SIG-M5 treated with dmso at 0.1 percent for 504 hours (cell line): ENCODE measurements at regions not wholly inside any gene's neighbourhood (a gene's known extent, or its start where the extent isn't known, plus 50 kb on each side); places are given as distances from the start of the nearest gene placed in this dataset.

Experiments
- DNase-seq: peaks from one replicate; lab custom pipeline; 2025; ENCODE audit not compliant: unreplicated experiment; lab: John Stamatoyannopoulos, UW

DNA sequence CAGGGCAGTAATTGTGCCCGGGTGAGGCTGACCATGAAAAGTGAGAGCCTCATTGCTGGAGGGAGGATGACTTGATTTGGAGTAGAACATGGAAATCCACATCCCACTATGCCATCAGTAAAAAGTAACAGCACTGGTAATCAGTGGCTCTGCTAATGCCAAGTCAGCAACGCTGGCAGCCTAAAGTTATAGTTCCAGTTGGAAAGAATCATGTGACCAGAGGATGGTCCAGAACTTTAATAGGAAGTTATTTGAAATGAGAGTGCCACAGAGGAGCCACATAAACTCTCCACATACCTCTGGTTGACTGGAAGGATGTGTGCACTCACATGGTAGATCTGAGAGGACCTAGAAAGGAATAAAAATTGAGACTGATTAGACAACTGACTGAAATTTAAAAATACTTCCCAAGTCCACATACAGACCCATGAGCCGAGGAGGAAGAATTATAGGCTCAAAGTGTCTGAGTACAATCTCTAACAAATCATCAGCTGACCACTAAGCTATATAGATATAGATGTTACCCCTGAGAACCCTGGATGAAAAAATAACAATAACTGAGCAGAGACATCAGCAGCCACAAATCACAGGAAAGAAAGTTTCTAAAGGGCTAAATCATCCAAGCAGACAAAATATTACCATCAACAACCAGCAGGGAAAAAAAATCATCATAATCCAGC, 346.8 kb downstream of the STK39 start:
- DNase-seq, result no peak

DNA sequence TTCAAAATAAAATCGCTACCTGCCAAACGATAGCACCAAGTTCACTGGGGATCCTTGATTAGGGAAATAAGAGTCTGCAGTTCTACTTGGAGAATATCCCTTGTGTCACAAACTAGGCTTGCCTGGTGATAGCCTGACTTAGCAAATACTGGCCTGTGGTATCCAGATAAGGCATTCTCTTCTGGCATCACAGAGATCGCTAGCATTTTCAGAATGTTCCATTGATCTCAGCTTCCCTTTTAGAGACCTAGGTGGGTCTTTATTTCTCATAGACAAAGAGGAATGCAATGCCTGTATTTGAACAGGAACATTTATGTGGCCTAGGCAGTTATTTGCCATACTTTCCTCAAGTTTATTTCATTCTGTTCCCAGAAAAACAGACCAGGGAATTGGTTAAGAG, 349.1 kb downstream of the STK39 start:
- DNase-seq, result no peak

DNA sequence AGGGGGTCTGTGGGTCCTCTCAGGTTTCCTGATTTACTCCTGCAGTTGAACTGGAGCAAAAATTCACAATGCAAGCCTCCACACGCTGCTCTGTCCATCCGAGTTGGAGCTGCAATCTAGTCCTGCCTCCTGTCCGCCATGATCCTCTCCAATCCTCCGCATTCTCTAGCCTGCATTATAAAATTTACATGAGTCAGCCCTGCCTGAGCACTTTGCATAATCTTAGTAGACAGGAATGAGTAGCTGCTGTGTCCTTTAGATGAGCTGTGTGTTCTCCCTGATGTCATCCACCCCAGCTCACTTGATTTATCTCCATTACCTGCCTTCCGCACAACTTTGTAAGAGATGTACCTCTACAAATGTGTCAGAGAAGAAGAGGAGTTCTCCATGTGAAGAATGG, 355.6 kb downstream of the STK39 start:
- DNase-seq, result no peak

DNA sequence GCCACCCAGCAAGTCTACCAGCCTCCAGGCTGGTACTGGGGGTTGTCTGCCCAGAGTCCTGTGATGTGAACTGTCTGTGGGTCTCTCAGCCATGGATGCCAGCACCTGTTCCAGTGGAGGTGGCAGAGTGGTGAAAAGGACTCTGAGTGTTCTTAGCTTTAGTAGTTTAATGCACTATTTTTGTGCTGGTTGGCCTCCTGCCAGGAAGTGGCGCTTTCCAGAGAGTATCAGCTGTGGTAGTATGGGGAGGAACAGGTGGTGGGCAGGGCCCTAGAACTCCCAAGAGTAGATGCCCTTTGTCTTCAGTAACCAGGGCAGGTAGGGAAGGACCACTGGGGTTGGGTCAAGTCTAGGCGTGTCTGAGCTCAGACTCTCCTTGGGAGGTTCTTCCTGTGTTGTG, 356.7 kb downstream of the STK39 start:
- DNase-seq, result no peak

DNA sequence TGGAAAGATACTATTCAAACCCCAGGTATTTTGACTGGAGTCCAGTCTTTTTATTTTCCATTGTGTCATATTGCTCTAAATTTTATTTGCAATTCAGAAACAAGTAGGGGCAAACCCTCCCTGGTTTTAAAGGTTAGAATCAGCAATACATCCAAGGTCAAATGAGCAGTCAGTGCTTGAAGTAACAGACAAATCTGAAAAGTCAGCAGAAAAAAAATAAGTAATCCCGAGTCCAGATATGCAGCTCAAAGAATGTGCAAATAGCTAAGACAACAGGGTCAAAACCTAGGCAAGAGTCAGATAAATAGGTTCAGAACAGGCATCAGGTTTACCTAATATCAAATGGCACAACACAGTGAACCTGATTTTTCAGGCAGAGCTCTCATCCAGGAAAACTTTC, 367.0 kb downstream of the STK39 start:
- DNase-seq, result no peak

DNA sequence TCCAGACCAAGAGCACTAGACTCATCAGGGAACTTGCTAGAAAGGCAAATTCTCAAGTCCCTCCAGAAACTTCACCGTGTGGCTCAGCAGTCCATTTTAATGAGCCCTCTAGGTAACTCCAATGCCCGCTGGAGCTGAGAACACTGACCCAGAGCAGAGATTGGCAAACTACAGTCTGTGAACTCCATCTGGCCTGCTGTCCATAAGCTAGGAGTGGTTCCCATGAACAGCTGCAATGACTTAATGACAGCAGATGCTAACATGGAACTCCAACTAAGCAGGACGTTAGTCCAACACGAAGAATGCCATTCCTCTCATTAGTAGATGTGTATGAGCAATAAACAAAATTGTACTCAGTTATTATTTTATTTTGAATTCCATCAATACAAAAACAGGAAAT, 371.9 kb downstream of the STK39 start:
- no peak for DNase-seq

DNA sequence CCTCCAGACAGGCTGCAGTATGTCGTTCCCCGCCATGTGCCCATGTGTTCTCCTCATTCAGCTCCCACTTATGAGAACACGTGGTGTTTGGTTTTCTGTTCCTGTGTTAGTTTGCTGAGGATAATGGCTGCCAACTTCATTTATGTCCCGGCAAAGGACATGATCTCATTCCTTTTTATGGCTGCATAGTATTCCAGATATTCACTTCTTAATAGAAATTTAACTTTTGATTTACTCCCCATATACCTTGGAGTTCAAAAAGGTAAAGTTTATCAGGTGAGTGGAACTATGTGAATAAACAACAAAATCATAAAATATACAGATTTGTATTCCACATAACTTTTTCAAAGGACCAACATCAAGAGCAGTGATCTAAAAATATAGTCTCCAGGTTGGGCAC, 372.6 kb downstream of the STK39 start:
- no peak for DNase-seq

DNA sequence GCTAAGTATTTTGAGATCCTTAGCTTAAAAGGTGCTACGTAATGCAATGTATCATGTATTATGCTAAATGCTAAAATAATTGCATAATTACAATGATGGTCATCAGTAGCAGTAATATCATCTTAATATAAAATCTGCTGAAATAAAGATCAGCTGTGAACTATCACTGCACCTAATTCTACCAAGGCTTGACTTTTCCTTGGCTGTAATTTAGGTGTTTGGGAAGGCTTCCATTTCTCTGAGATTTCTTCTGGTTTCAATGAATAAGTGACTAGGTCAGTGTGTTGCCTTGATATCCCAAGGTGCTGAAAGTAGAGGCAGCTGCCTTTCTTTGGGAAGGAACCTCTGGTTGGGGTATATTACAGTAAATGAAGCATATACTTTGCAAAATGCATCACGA, 376.1 kb downstream of the STK39 start:
- no peak for DNase-seq

DNA sequence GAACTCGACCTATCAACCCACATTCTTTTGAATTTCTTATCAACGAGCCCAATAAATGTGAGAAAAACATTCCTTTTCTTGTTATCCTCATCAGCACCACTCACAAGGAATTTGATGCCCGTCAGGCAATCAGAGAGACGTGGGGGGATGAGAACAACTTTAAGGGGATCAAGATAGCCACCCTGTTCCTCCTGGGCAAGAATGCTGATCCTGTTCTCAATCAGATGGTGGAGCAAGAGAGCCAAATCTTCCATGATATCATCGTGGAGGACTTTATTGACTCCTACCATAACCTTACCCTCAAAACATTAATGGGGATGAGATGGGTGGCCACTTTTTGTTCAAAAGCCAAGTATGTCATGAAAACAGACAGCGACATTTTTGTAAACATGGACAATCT, 378.2 kb downstream of the STK39 start:
- DNase-seq, result no peak

DNA sequence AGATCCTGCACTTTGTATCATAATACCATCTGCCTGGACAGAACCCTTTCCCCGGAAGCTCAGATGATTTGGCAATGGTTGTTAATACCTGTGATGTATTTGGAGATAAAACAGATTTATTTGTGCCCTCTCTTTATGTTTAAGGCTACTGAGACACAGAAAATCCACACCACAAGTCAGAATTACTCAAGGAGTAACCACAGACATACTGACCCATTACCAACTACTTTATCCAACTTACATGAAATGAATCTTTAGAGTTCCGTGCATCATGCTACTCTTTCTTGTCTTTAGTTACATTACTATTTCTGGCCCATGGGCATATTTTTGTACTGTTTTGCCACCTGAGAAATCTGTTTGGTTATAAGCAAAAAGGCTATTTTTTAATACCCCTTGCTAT, 384.0 kb downstream of the STK39 start:
- DNase-seq, result no peak

DNA sequence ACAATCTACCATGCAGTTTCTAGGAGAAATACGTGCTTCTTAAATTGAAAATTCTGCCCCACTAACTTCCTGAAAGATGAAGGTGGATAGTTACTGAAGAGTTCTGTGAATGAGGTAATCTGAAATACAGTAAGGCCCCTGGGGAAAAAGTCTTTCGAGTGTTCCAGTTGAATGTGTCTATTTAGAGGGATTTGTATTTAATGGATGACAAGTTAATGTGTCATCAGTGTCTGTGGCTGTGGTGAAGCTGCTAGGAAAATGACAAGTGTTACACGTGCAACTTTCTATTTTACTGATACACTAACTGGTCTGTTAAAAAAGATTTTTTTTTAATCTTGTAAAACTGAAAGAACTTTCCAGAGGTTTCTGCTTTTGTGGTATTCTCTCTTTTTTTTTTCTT, 384.6 kb downstream of the STK39 start:
- DNase-seq, result no peak

DNA sequence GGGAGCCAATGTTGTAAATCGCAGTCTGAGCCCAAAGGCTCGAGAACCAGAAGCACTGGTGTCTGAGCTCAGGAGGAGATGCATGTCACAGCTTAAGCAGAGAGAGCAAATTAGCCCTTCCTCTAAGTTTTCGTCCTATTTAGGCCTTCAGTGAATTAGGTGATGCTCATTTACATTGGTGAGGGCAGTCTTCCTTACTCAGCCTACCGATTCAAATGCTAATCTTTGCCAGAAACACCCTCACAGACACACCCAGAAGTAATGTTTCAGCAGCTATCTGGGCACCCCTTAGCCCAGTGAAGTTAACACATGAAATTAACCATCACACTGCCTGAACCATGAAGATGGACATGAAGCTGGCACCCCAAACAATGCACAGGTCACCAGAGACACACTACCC, 385.1 kb downstream of the STK39 start:
- DNase-seq, result no peak

DNA sequence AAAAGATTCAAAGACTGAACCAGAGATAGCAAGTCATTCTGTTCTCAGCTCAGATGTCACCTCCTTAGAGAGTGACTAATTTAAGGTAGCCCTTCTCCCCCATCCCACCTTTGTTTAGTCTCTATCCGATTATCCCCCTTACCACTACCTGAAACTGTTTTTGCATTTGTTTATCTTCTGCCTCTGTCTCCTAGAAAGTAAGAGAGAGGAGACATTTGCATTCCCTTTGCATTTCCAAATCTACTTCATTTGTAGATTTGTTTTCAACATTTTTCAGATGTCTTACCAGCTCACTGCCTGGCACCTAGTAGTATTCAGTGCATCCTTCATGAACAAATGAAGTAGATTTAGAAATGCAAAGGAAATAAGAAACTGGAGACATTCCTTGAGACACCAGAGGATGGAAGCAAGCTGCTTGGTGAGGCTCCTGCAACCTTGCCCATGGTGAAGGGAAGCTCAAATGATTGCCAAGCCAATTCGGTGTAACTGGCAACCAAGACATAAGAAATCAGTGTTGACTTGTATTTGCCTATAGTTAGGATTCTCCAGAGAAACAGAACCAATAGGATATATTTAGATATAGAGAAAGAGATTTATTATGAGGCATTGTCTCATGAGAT, 385.7 kb downstream of the STK39 start:
- no peak for DNase-seq

DNA sequence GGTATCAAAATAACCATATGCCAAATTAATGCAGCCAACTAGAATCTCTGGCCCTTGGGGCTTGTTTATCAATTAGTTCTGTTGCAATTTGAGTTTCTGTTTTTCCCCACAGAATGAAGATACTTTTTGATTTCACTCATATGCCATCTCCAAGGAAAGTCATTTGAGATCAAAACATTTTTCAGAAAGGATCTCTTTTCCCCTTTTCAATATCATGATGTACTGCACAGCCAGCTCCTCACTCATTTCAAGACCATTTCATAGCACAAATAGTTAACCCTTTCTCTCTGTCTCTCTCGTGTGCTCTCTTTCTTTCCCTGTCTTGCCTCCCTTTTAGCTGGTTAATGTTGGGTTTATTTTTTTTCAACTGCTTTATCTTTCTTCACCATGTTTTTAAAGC, 387.3 kb downstream of the STK39 start:
- no peak for DNase-seq

DNA sequence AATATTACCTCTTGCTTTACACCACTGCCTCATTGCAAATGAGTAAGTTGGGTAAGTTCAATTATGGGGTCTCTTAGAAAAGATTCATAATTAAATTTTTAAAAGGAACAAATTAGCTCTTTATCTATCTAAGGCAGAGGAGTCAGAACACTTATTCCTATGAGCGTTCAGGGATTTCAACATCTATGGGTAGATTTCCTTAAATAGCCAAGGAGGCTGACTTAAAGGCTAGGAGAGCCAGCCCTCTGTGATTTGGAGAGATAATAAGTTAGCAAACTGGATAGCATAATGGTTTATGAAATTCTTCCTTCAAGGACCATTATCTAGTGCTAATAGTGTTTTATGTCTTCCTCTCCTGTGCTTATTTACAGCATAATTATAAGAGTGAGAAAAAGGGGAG, 387.7 kb downstream of the STK39 start:
- DNase-seq, result no peak

DNA sequence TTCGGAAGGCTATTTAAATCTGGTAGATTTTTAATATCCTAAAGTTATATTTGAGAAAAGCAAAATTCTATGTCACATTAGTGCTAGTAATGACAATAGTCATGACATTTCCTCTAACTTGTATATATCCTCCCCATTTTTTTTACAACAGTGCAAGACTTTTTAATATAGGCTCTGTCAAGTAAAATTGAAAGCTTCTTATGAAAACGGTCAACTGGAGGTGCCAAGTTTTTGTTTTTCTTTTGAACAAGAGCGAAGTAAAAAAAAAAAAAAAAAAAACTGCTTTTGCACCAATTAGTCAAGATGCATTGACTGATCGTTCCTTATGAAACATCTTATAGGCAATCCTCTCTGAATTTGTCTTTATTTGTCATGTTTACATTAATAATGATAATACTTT, 389.3 kb downstream of the STK39 start:
- DNase-seq, result no peak

DNA sequence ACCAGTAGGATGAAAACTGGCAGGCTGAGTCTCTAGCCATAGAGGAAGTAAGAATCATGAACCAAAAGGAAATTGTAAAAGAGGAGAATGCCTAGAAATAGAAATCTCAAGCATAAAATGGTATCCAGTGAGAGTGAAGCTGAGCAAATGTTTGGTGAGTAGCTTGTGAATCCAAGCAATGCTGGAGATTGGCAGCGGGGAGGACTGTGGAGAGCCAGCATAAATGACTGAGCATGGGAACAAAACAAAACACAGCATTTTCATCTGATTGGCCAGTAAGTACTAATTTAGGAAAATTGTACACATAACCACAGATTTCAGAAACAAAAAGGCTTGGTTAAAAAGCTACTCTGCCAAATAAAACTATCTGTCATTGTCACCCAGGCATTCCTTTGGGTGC, 390.0 kb downstream of the STK39 start:
- no peak for DNase-seq

DNA sequence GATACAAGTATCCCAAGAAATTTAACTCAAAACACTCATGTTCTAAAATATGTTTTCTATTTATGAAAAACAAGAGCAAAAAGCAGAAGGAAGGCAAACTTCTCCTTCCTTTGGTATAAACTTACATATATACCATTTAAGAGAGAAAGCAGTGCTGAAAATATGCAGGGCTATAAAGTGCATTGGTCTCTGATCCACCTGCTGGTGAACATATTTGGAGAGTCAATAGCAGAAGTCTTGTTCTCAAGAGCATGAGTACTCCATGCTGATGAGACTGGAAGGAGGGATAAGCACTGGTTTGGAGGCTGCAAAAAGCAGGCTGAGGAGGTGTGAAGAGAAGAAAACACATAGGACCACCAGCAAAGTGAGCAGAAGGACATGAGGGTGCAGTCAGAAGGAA, 391.2 kb downstream of the STK39 start:
- DNase-seq, result no peak

DNA sequence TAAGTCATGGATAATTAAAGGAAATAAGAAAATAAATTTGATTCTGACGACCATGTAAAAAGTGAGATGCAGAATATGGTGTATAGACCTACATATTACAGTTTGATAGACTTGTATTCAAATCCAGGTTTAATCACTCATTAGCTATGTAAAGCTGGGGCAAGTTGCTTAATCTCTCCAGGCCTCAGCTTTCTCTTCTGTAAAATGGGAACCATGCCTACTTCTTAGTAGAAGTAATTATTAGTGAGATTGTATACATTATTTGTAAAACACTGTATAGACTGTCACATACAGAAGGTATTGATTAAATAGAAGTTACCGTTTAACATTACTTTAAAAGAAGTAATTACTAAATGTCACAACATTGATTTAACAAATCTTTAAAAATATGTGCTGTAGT, 392.2 kb downstream of the STK39 start:
- DNase-seq, result no peak

DNA sequence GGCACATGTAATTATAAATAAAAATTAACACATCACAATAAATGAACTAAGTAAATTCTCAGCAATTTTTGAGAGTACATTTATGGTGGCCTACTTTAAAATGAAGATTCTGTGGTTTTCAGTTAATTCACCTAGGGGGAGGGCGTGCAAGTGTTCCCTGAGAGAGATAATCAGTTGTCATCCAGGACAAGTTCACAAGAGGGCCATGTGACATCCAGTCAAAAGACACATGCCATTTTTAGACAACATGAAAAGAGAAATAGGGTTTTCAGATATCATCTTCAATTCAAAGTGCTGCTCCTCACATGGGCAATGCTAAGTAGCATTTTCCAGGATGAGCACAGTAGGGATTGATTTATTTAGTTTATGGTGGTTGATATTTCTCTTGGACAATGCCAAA, 393.7 kb downstream of the STK39 start:
- DNase-seq, result no peak

DNA sequence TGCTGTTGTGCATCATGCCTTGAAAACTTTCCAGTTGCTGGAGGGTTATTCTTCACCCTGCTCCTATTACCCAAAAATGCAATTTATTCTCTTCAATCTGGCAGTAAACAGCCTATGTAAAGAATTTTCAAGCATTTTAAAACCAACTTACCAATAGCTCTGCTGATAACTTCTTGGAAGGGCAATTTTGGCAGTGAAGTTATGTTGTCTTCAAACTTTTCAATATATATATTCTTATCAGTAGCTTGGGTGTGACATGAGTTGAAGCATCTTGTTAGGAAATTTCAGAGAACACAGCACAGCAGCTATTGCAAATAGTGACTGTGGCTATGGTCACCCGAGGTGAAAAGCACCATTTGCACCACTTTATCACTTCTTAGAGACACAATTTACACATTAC, 395.5 kb downstream of the STK39 start:
- no peak for DNase-seq

DNA sequence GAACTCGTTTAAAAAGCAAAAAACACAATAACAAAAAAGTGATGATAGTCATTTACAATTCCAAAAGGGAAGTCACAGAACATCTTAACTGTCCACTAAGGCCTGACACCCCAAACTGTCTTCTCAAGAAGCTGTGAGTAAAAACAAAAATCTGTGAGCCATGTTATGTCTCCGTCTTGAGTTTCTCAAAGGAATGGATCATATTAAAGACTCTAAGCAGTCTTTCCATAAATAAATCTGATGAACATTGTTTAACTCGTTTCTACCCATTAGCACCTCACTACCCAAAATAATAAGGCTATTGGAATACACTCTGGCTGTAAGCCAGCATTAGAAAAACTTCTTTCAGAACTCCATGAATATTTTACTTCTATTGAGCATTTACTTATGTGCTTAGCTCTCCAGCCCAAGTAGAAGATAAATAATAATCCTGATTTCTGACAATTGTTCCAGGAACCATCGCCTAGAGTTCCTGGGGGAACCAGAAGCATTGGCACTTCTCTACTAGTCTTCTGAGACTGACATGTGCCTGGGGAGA, 396.0 kb downstream of the STK39 start:
- no peak for DNase-seq
